ENCODE measurements at regions not wholly inside any gene's neighbourhood (a gene's known extent, or its start where the extent isn't known, plus 50 kb on each side); places are given as distances from the start of the nearest gene placed in this dataset.

- Histone ChIP-seq H3K4me3 (no peak overlapping the region), H3K27me3 (ENCODE audit: low read depth) (no peaks in the 10 kb centered on the region), H3K9me3 (no peaks in the 10 kb centered on the region), H3K4me1 (no peaks in the 10 kb centered on the region), H3K36me3 (no peaks in the 10 kb centered on the region), H3K27ac (no peak overlapping the region)
- intact Hi-C loops (cut with DNase I) = no loop called here
- DNase-seq (no peak), ATAC-seq (no peak)
- TF ChIP-seq CTCF (IDR thresholded peaks at IDR 0.05) = no peak
These were observed 260.5 kb downstream of the C12orf50 start for GRCh38 chr12:87768501-87769287.

- DNase-seq (no peak), ATAC-seq (no peak)
- Histone ChIP-seq H3K4me1 (no peaks in the 10 kb centered on the region), H3K36me3 (no peaks in the 10 kb centered on the region), H3K27me3 (ENCODE audit: low read depth) (no peaks in the 10 kb centered on the region), H3K4me3 (no peak overlapping the region), H3K9me3 (no peaks in the 10 kb centered on the region), H3K27ac (no peak overlapping the region)
- intact Hi-C loops (cut with DNase I) = no loop called here
- no peak for TF ChIP-seq CTCF (IDR thresholded peaks at IDR 0.05)
These were observed 263.2 kb downstream of the C12orf50 start for GRCh38 chr12:87766044-87766443.

- H3K36me3 ChIP-seq = no peaks in the 10 kb centered on the region
- H3K4me3 ChIP-seq = no peak overlapping the region
- no peaks in the 10 kb centered on the region for H3K4me1 ChIP-seq
- no peaks in the 10 kb centered on the region for H3K9me3 ChIP-seq
- TF ChIP-seq CTCF (IDR thresholded peaks at IDR 0.05) = no peak
- H3K27ac ChIP-seq = no peak overlapping the region
- intact Hi-C loops (cut with DNase I) = no loop called here
- ATAC-seq (no peak), DNase-seq (no peak)
- no peaks in the 10 kb centered on the region for H3K27me3 ChIP-seq (ENCODE audit: low read depth)
These were observed 268.3 kb downstream of the C12orf50 start for GRCh38 chr12:87760943-87761342.

- TF ChIP-seq CTCF (IDR thresholded peaks at IDR 0.05) = no peak
- DNase-seq = no peak
- Histone ChIP-seq H3K4me3 (no peak overlapping the region), H3K4me1 (no peaks in the 10 kb centered on the region), H3K9me3 (no peaks in the 10 kb centered on the region), H3K36me3 (no peaks in the 10 kb centered on the region), H3K27ac (no peak overlapping the region), H3K27me3 (ENCODE audit: low read depth) (no peaks in the 10 kb centered on the region)
- intact Hi-C loops (cut with DNase I) = no loop called here
- ATAC-seq = no peak
These were observed 270.9 kb downstream of the C12orf50 start for GRCh38 chr12:87758271-87758670.

GRCh38 chr12:87756721-87757120 is 272.5 kb downstream of the C12orf50 start:
- DNase-seq (no peak), ATAC-seq (no peak)
- H3K36me3 ChIP-seq = no peaks in the 10 kb centered on the region
- no peak for TF ChIP-seq CTCF (IDR thresholded peaks at IDR 0.05)
- H3K4me3 ChIP-seq = no peak overlapping the region
- no peaks in the 10 kb centered on the region for H3K27me3 ChIP-seq (ENCODE audit: low read depth)
- no peaks in the 10 kb centered on the region for H3K4me1 ChIP-seq
- no peak overlapping the region for H3K27ac ChIP-seq
- H3K9me3 ChIP-seq = no peaks in the 10 kb centered on the region
- intact Hi-C loops (cut with DNase I) = no loop called here
